OCI-LY7 (cell line): ENCODE measurements at regions not wholly inside any gene's neighbourhood (a gene's known extent, or its start where the extent isn't known, plus 50 kb on each side); places are given as distances from the start of the nearest gene placed in this dataset.

ENCODE experiments used
- EZH2phosphoT487 ChIP-seq: fragments of 200-600 bp; sonication (generic); IDR thresholded peaks from 2 replicates; pipeline ENCODE4 v1.6.1; 2018; ENCODE audit warnings: low read depth, borderline replicate concordance, mild to moderate bottlenecking, mixed run types, antibody characterized with exemption, low read length, moderate library complexity, mixed read lengths
- TF ChIP-seq, protein P1 (sequence below): fragments of 200-600 bp; sonication (generic); conservative IDR thresholded peaks from 2 replicates; pipeline ENCODE4 v1.5.1; 2014; ENCODE audit warnings: mild to moderate bottlenecking, antibody characterized with exemption, low read length, moderate library complexity, mixed read lengths

DNA sequence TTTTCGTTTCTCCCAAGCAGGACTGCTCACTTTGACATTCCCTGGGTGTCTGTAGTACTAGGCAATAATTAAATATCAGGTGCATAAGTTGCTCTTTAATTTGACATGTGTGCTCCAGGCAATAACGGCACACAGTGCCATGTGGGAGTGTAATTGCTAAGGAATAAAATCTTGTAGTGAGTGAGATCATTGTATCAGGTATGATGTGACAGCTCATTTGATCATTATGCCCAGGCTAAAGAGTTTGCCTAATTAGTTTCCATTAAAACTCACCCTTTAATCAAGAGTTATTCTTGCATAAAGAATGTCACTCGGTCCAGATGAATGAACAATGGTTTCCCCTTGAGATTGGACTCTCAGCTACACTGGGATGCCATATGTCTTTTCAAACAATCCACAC lies 220.0 kb downstream of the INSC start:
- TF ChIP-seq, protein P1, sequence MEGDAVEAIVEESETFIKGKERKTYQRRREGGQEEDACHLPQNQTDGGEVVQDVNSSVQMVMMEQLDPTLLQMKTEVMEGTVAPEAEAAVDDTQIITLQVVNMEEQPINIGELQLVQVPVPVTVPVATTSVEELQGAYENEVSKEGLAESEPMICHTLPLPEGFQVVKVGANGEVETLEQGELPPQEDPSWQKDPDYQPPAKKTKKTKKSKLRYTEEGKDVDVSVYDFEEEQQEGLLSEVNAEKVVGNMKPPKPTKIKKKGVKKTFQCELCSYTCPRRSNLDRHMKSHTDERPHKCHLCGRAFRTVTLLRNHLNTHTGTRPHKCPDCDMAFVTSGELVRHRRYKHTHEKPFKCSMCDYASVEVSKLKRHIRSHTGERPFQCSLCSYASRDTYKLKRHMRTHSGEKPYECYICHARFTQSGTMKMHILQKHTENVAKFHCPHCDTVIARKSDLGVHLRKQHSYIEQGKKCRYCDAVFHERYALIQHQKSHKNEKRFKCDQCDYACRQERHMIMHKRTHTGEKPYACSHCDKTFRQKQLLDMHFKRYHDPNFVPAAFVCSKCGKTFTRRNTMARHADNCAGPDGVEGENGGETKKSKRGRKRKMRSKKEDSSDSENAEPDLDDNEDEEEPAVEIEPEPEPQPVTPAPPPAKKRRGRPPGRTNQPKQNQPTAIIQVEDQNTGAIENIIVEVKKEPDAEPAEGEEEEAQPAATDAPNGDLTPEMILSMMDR = no peak
- no peak for TF ChIP-seq EZH2phosphoT487
